SK-N-SH (cell line): ENCODE measurements at regions not wholly inside any gene's neighbourhood (a gene's known extent, or its start where the extent isn't known, plus 50 kb on each side); places are given as distances from the start of the nearest gene placed in this dataset.

Experiments
- CTCF ChIA-PET: fragments of 300-600, 350-600 bp; formaldehyde crosslinking; extraction: SDS; loops from one replicate; lab custom pipeline; 2021; lab: Yijun Ruan, JAX
- POLR2A ChIA-PET: fragments of 350-600 bp; sonication (Branson Sonifier 250); formaldehyde crosslinking; extraction: SDS; loops from one replicate; lab custom pipeline; 2020; ENCODE audit warnings: antibody characterized with exemption, inconsistent platforms; lab: Yijun Ruan, JAX
- DNase-seq: peaks from one replicate; pipeline ENCODE4 v3.0.0; 2012
- H2AFZ ChIP-seq: fragments of 200-600 bp; sonication (generic); 2 replicates; pipeline ENCODE4 v1.8.1; 2016; ENCODE audit warnings: antibody characterized with exemption, mild to moderate bottlenecking, low read depth
- H3F3A ChIP-seq: fragments of 200-600 bp; sonication (generic); replicated peaks from 2 replicates; pipeline ENCODE3; 2016; ENCODE audit warnings: antibody characterized with exemption, mild to moderate bottlenecking; ENCODE audit not compliant: insufficient read depth
- H3K27ac ChIP-seq, 2 experiments: fragments of 200-500 bp in 1 of 2; fragments of 200-600 bp in 1 of 2; sonication (Bioruptor generic) in 1 of 2; sonication (generic), shearing (Covaris generic) in 1 of 2; 2 replicates each; pipeline versions ENCODE4 v1.5.1 to v1.6.1; 2014 to 2016; ENCODE audit warnings: low read depth in 2 of 2, inconsistent platforms in 1 of 2, low read length in 1 of 2, mild to moderate bottlenecking in 1 of 2, mixed read lengths in 1 of 2
- H3K27me3 ChIP-seq: fragments of 200-600 bp; sonication (generic), shearing (Covaris generic); 2 replicates; pipeline ENCODE4 v1.6.1; 2016; ENCODE audit warnings: mixed run types; ENCODE audit not compliant: insufficient read depth
- H3K36me3 ChIP-seq, 2 experiments: fragments of 200-500 bp in 1 of 2; fragments of 200-600 bp in 1 of 2; sonication (Bioruptor generic) in 1 of 2; sonication (generic) in 1 of 2; replicated peaks in 1 of 2; 2 replicates each; pipeline versions ENCODE3 to v1.5.1; 2014 to 2016; ENCODE audit warnings: low read length in 1 of 2, mild to moderate bottlenecking in 1 of 2; ENCODE audit not compliant: insufficient read depth in 2 of 2, control insufficient read depth in 1 of 2
- H3K4me1 ChIP-seq, 2 experiments: fragments of 200-500 bp in 1 of 2; fragments of 200-600 bp in 1 of 2; sonication (Bioruptor generic) in 1 of 2; sonication (generic), shearing (Covaris generic) in 1 of 2; 2 replicates each; pipeline versions ENCODE4 v1.5.1 to v1.6.1; 2014 to 2016; ENCODE audit warnings: low read depth in 1 of 2, low read length in 1 of 2, mixed run types in 1 of 2; ENCODE audit not compliant: insufficient read depth in 2 of 2, control insufficient read depth in 1 of 2
- H3K4me2 ChIP-seq: fragments of 200-600 bp; sonication (generic), shearing (Covaris generic); 2 replicates; pipeline ENCODE4 v1.6.1; 2017; ENCODE audit warnings: mixed run types
- H3K4me3 ChIP-seq, 2 experiments: fragments of 200-500 bp in 1 of 2; fragments of 200-600 bp in 1 of 2; sonication (Bioruptor generic) in 1 of 2; sonication (generic), shearing (Covaris generic) in 1 of 2; 2 replicates each; pipeline versions ENCODE4 v1.5.1 to v1.8.1; 2014 to 2016; ENCODE audit warnings: low read depth in 2 of 2, inconsistent platforms in 1 of 2, low read length in 1 of 2, mild to moderate bottlenecking in 1 of 2, mixed read lengths in 1 of 2, moderate library complexity in 1 of 2
- H3K79me2 ChIP-seq: fragments of 200-600 bp; sonication (generic); 2 replicates; pipeline ENCODE4 v1.8.1; 2017; ENCODE audit warnings: mild to moderate bottlenecking; ENCODE audit not compliant: insufficient read depth
- H3K9ac ChIP-seq: fragments of 200-600 bp; sonication (generic); 2 replicates; pipeline ENCODE4 v1.6.1; 2017; ENCODE audit warnings: mixed run types
- H3K9me2 ChIP-seq: fragments of 200-600 bp; sonication (generic); 2 replicates; pipeline ENCODE4 v1.6.1; 2017; ENCODE audit warnings: mixed run types
- H3K9me3 ChIP-seq: fragments of 200-600 bp; sonication (generic); 2 replicates; pipeline ENCODE4 v1.6.1; 2017; ENCODE audit warnings: mixed run types, mild to moderate bottlenecking, moderate library complexity
- H4K20me1 ChIP-seq: fragments of 200-600 bp; sonication (generic); 2 replicates; pipeline ENCODE4 v1.6.1; 2017; ENCODE audit warnings: mild to moderate bottlenecking, mixed run types; ENCODE audit not compliant: insufficient read depth
- CHD2 ChIP-seq: fragments of 150-350 bp; IDR thresholded peaks from 2 replicates; pipeline ENCODE4 v1.6.1; 2018; ENCODE audit warnings: low read length; ENCODE audit not compliant: partially characterized antibody
- ELF1 ChIP-seq: IDR thresholded peaks from 2 replicates; pipeline ENCODE4 v1.4.0; 2012
- FOSL2 ChIP-seq: IDR thresholded peaks from 2 replicates; pipeline ENCODE4 v1.4.0; 2012; ENCODE audit warnings: low read depth, mild to moderate bottlenecking, moderate library complexity, borderline replicate concordance
- FOXJ3 ChIP-seq: sonication (generic); formaldehyde crosslinking; IDR thresholded peaks from 2 replicates; pipeline ENCODE4 v1.5.1; 2020; ENCODE audit warnings: mild to moderate bottlenecking, missing genetic modification reagents
- FOXM1 ChIP-seq: IDR thresholded peaks from 2 replicates; pipeline ENCODE4 v1.4.0; 2012; ENCODE audit warnings: low read depth, mild to moderate bottlenecking
- GABPA ChIP-seq: IDR thresholded peaks from 2 replicates; pipeline ENCODE4 v1.4.0; 2012; ENCODE audit warnings: low read depth, mild to moderate bottlenecking
- GATA2 ChIP-seq: sonication (generic); formaldehyde crosslinking; IDR thresholded peaks from 2 replicates; pipeline ENCODE4 v1.5.0; 2020; ENCODE audit warnings: mild to moderate bottlenecking, missing genetic modification reagents
- JUND ChIP-seq: IDR thresholded peaks from 2 replicates; pipeline ENCODE4 v1.4.0; 2012
- MXI1 ChIP-seq: IDR thresholded peaks from 2 replicates; pipeline ENCODE4 v1.6.1; 2012; ENCODE audit warnings: mild to moderate bottlenecking, low read depth, low read length, improper control_type of control experiment
- NFIC ChIP-seq: IDR thresholded peaks from 2 replicates; pipeline ENCODE4 v1.4.0; 2012; ENCODE audit warnings: borderline replicate concordance
- POLR2AphosphoS5 ChIP-seq: IDR thresholded peaks from 2 replicates; pipeline ENCODE4 v1.6.1; 2012; ENCODE audit warnings: low read depth, low read length
- RAD21 ChIP-seq: IDR thresholded peaks from 2 replicates; pipeline ENCODE4 v1.6.1; 2012; ENCODE audit warnings: mild to moderate bottlenecking, low read length
- RFX5 ChIP-seq: IDR thresholded peaks from 2 replicates; pipeline ENCODE4 v1.6.1; 2012; ENCODE audit warnings: mild to moderate bottlenecking, improper control_type of control experiment, low read length
- SIN3A ChIP-seq: IDR thresholded peaks from 2 replicates; pipeline ENCODE4 v1.6.1; 2012; ENCODE audit warnings: low read depth, mild to moderate bottlenecking, low read length, moderate library complexity, borderline replicate concordance
- WGBS: methylation state at CpG from one replicate; pipeline ENCODE4 v1.1.6; 2017; ENCODE audit warnings: low lambda C conversion rate; 5-methylcytosine and 5-hydroxymethylcytosine counted together
- TF ChIP-seq, protein P1 (sequence below): fragments of 150-350 bp; IDR thresholded peaks from 2 replicates; pipeline ENCODE4 v1.6.1; 2017; ENCODE audit warnings: antibody characterized with exemption, low read length, low read depth, borderline replicate concordance
- TF ChIP-seq, protein P2 (sequence below): IDR thresholded peaks from 2 replicates; pipeline ENCODE4 v1.4.0; 2012; ENCODE audit warnings: low read depth
- TF ChIP-seq, protein P3 (sequence below): IDR thresholded peaks from 2 replicates; pipeline ENCODE4; 2012
- TF ChIP-seq, protein P4 (sequence below): fragments of 150-350 bp; IDR thresholded peaks from 2 replicates; pipeline ENCODE4 v1.6.1; 2016; ENCODE audit warnings: mild to moderate bottlenecking, low read depth, low read length
- TF ChIP-seq, protein P5 (sequence below): fragments of 200-600 bp; sonication (generic); IDR thresholded peaks from 2 replicates; pipeline ENCODE4 v1.6.1; 2017; ENCODE audit warnings: antibody characterized with exemption, mild to moderate bottlenecking, moderate library complexity

DNA sequence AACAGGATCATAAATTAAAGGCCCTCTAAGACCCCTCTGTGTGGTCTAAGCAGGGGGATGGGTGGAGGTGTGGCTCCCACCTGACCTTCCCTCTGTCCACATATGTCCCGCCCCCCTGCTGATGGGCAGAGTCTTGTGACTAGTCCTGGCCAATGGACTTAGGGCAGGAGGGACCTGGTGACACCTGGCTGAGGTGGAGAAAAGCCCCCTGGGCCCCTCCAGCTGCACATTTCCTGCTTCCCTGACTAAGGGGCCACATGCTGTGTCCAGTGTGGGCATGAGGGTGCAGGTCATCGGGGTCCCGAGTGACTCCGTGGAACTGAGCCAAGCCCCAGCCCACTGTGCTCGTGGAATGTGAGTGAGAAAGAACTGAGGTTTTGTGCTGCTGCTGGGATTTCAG, 254.7 kb downstream of the ADGRD1 start:
- no peak for TF ChIP-seq JUND
- TF ChIP-seq RFX5 = no peak
- TF ChIP-seq, protein P1, sequence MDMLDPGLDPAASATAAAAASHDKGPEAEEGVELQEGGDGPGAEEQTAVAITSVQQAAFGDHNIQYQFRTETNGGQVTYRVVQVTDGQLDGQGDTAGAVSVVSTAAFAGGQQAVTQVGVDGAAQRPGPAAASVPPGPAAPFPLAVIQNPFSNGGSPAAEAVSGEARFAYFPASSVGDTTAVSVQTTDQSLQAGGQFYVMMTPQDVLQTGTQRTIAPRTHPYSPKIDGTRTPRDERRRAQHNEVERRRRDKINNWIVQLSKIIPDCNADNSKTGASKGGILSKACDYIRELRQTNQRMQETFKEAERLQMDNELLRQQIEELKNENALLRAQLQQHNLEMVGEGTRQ = no peak
- no peak for TF ChIP-seq FOXM1
- TF ChIP-seq, protein P2, sequence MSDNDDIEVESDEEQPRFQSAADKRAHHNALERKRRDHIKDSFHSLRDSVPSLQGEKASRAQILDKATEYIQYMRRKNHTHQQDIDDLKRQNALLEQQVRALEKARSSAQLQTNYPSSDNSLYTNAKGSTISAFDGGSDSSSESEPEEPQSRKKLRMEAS = no peak
- TF ChIP-seq POLR2AphosphoS5 = no peak
- no peak for TF ChIP-seq ELF1
- no peak for TF ChIP-seq FOXJ3 (CRISPR knock-in tag)
- TF ChIP-seq FOSL2 = no peak
- TF ChIP-seq, protein P3, sequence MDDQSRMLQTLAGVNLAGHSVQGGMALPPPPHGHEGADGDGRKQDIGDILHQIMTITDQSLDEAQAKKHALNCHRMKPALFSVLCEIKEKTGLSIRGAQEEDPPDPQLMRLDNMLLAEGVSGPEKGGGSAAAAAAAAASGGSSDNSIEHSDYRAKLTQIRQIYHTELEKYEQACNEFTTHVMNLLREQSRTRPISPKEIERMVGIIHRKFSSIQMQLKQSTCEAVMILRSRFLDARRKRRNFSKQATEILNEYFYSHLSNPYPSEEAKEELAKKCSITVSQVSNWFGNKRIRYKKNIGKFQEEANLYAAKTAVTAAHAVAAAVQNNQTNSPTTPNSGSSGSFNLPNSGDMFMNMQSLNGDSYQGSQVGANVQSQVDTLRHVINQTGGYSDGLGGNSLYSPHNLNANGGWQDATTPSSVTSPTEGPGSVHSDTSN = no peak
- TF ChIP-seq CHD2 = no peak
- TF ChIP-seq, protein P4, sequence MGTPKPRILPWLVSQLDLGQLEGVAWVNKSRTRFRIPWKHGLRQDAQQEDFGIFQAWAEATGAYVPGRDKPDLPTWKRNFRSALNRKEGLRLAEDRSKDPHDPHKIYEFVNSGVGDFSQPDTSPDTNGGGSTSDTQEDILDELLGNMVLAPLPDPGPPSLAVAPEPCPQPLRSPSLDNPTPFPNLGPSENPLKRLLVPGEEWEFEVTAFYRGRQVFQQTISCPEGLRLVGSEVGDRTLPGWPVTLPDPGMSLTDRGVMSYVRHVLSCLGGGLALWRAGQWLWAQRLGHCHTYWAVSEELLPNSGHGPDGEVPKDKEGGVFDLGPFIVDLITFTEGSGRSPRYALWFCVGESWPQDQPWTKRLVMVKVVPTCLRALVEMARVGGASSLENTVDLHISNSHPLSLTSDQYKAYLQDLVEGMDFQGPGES = no peak
- TF ChIP-seq RAD21 = no peak
- TF ChIP-seq, protein P5, sequence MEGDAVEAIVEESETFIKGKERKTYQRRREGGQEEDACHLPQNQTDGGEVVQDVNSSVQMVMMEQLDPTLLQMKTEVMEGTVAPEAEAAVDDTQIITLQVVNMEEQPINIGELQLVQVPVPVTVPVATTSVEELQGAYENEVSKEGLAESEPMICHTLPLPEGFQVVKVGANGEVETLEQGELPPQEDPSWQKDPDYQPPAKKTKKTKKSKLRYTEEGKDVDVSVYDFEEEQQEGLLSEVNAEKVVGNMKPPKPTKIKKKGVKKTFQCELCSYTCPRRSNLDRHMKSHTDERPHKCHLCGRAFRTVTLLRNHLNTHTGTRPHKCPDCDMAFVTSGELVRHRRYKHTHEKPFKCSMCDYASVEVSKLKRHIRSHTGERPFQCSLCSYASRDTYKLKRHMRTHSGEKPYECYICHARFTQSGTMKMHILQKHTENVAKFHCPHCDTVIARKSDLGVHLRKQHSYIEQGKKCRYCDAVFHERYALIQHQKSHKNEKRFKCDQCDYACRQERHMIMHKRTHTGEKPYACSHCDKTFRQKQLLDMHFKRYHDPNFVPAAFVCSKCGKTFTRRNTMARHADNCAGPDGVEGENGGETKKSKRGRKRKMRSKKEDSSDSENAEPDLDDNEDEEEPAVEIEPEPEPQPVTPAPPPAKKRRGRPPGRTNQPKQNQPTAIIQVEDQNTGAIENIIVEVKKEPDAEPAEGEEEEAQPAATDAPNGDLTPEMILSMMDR = no peak
- TF ChIP-seq SIN3A = no peak
- no peak for TF ChIP-seq GABPA
- no peak for TF ChIP-seq NFIC
- no peak for TF ChIP-seq GATA2
- no peak for TF ChIP-seq MXI1
- DNase-seq = no peak
- H3K4me1 ChIP-seq = peaks cover 0 to 6% of the 10 kb centered on the region in 2 experiments; a peak in 1 of 4 replicates
- no peaks in the 10 kb centered on the region for H3K79me2 ChIP-seq
- H3K4me3 ChIP-seq = no peak overlapping the region
- ChIA-PET CTCF (interaction anchor here (0.7 kb wide), 1 partner anchor 76 kb away, joined by 3 read pairs; no protein-coding TSS in a partner anchor), POLR2A (no interaction called here)
- no peak overlapping the region for H3K9ac ChIP-seq
- no peaks in the 10 kb centered on the region for H3K27me3 ChIP-seq
- no peak overlapping the region for H3K4me2 ChIP-seq
- no peak overlapping the region for H2AFZ ChIP-seq
- 31% methylated on average over 2 of the region's 5 CpGs for WGBS
- H3K36me3 ChIP-seq = no peaks in the 10 kb centered on the region
- no peaks in the 10 kb centered on the region for H3K9me3 ChIP-seq
- H3K27ac ChIP-seq = no peak overlapping the region
- H4K20me1 ChIP-seq = no peaks in the 10 kb centered on the region
- H3F3A ChIP-seq = no peaks in the 10 kb centered on the region
- H3K9me2 ChIP-seq = no peaks in the 10 kb centered on the region
